T-helper 17 cell (primary cell): ENCODE measurements at regions not wholly inside any gene's neighbourhood (a gene's known extent, or its start where the extent isn't known, plus 50 kb on each side); places are given as distances from the start of the nearest gene placed in this dataset.

Experiments
- ATAC-seq: fragments of 150-1000 bp; cut with Tn5 transposase; 2 replicates; pipeline ENCODE4 v1.10.0; 2021; ENCODE audit warnings: mild to moderate bottlenecking, moderate library complexity
- DNase-seq, 3 donors: peaks; one replicate each; pipeline versions ENCODE4 v3.0.0 to v3.0.0-alpha.2; 2020 to 2021
- H3K9me3 ChIP-seq: one replicate; pipeline ENCODE4 v1.7.0; 2013; ENCODE audit warnings: low read length, mild to moderate bottlenecking; ENCODE audit not compliant: control insufficient read depth, poor library complexity, severe bottlenecking
- H3K27ac Mint-ChIP-seq: one replicate; pipeline ENCODE4 v1.8.0; 2022; ENCODE audit warnings: mild to moderate bottlenecking, moderate library complexity, mixed read lengths
- H3K27me3 Mint-ChIP-seq: one replicate; pipeline ENCODE4 v1.8.0; 2022; ENCODE audit warnings: mixed read lengths
- H3K36me3 Mint-ChIP-seq: one replicate; pipeline ENCODE4 v1.8.0; 2022; ENCODE audit warnings: low read depth, mixed read lengths
- H3K4me1 Mint-ChIP-seq: one replicate; pipeline ENCODE4 v1.8.0; 2022; ENCODE audit warnings: mild to moderate bottlenecking, mixed read lengths
- H3K4me3 Mint-ChIP-seq: one replicate; pipeline ENCODE4 v1.8.0; 2022; ENCODE audit warnings: mild to moderate bottlenecking, moderate library complexity, mixed read lengths

DNA sequence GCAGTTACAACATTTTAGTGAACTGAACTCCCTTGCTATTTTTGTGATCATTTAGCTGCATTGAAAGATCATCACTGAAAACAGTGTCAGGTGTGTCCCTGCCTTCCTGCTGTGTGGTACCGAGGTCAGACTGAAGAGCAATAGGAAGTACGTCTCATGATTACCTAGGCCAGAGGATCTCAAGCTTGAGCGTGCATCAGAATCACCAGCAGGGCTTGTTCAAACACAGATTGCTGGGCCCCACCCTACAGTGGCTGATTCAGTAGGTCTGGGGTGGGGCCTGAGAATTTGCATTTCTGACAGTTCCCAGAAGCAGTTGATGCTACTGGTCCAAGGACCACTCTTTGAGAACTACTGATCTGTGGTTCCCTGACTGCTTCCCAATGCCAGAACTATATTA is 159.6 kb downstream of the ACTL7B start:
- Mint-ChIP-seq H3K36me3 (no peaks in the 10 kb centered on the region), H3K27me3 (no peaks in the 10 kb centered on the region), H3K27ac (no peak overlapping the region), H3K4me1 (no peaks in the 10 kb centered on the region), H3K4me3 (no peak overlapping the region)
- ATAC-seq (no peak), DNase-seq (no peak)
- H3K9me3 ChIP-seq, result no peaks in the 10 kb centered on the region

- Mint-ChIP-seq H3K27me3 (no peaks in the 10 kb centered on the region), H3K4me1 (no peaks in the 10 kb centered on the region)
- no peak for DNase-seq
Measured at GRCh38 chr9:108694170-108694569, 161.6 kb downstream of the ACTL7B start.

DNA sequence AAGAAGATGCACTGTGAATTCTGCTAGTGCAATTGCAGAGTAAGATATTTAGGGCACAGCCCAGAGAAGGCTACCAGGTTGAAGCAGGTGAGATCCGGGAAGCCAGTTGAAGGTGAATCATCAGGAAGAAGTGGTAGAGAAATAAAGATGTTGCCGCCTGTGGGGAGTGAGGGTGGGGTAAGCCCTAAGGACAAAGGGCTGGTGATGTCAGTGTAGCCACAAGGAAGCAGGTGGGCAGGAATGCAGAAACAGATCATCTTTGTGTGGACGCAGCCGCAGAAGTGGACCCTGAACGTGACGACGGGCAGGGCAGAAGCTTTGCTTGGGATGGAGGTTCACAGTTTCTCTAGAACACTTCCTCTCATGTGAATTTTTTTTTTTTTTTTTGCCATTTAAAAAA is 164.2 kb downstream of the ACTL7B start:
- no peaks in the 10 kb centered on the region for H3K36me3 Mint-ChIP-seq
- H3K4me1 Mint-ChIP-seq, result no peaks in the 10 kb centered on the region

More at GRCh38 chr9:108694170-108694569, 161.6 kb downstream of the ACTL7B start:
- no peak overlapping the region for H3K27ac Mint-ChIP-seq
- no peak for ATAC-seq
- H3K4me3 Mint-ChIP-seq, result no peak overlapping the region
- no peaks in the 10 kb centered on the region for H3K36me3 Mint-ChIP-seq
- no peaks in the 10 kb centered on the region for H3K9me3 ChIP-seq

GRCh38 chr9:108688676-108689075 is 167.1 kb downstream of the ACTL7B start:
- no peaks in the 10 kb centered on the region for H3K27me3 Mint-ChIP-seq

More for the DNA sequence above, 164.2 kb downstream of the ACTL7B start:
- H3K9me3 ChIP-seq, result no peaks in the 10 kb centered on the region
- no peak overlapping the region for H3K4me3 Mint-ChIP-seq
- ATAC-seq (no peak), DNase-seq (no peak)
- no peak overlapping the region for H3K27ac Mint-ChIP-seq
- H3K27me3 Mint-ChIP-seq, result no peaks in the 10 kb centered on the region

DNA sequence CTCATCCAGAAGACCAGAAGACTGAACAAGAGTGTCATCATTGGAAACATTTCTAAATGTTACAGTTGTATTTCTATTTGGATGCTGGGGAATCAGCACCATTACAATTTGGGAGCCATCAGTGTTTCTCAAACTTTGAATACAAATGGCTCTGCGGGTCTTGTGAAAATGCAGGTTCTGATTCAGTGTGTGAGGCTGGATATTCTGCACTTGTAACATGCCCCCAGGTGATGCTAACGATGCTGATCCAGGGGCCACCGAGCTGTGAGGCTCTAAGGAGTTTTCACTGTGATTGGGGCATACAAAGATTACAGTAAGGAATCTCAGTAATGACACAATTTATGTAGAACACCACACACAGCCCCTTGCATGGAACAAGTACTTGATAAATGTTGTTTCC is 167.7 kb downstream of the ACTL7B start:
- H3K4me1 Mint-ChIP-seq, result no peaks in the 10 kb centered on the region
- H3K36me3 Mint-ChIP-seq, result no peaks in the 10 kb centered on the region
- DNase-seq (no peak), ATAC-seq (no peak)
- H3K27me3 Mint-ChIP-seq, result no peaks in the 10 kb centered on the region
- no peaks in the 10 kb centered on the region for H3K9me3 ChIP-seq
- no peak overlapping the region for H3K4me3 Mint-ChIP-seq
- no peak overlapping the region for H3K27ac Mint-ChIP-seq

More at GRCh38 chr9:108688676-108689075, 167.1 kb downstream of the ACTL7B start:
- DNase-seq (no peak), ATAC-seq (no peak)
- no peak overlapping the region for H3K27ac Mint-ChIP-seq
- H3K4me1 Mint-ChIP-seq, result no peaks in the 10 kb centered on the region
- H3K36me3 Mint-ChIP-seq, result no peaks in the 10 kb centered on the region
- no peak overlapping the region for H3K4me3 Mint-ChIP-seq
- no peaks in the 10 kb centered on the region for H3K9me3 ChIP-seq

DNA sequence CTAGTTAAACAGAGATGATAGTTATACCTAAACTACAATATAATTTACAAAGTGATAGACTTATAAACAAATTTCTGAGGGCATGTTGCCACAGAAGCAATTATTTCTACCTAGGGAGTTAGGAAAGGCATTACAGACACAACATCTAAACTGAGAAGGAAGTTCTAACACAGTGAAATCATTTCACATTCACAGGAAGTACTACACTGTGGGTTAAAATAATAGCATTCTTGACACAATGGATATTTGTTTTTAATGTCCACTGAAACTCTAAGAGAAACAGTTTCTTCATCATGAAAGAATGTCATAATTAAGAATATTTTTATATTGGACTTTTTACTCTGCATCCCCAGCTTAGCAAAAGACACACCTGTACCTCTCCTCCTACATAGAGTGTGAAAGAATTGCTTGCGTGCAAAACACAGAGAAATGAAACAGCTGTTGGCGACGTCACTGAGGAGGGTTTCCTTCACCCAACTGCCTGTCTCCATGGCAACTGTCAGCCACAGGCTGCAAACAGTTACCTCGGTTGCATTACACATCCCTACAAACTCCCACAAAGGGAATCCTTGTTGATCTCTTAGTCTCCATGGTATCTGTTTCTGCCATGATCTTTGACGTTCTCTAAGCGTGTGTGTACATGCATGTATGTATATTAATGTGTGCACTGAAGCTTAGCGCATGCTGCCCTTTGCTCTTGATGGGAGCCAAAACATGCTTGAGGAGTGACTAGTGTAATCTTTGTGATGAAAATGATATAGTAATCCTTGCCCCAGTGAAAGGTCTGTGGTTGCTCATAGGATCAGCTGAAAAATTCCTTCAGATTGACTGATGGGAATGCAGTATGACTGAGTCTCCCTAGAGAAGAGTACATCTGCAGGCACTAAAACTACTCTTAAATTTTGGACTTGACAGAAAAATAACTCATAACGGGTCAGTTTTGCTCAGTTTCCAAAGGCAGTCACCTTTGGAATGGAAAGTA is 168.5 kb downstream of the ACTL7B start:
- no peaks in the 10 kb centered on the region for H3K4me1 Mint-ChIP-seq
- H3K36me3 Mint-ChIP-seq, result no peaks in the 10 kb centered on the region
- no peak for DNase-seq
- no peak overlapping the region for H3K27ac Mint-ChIP-seq
- no peak overlapping the region for H3K4me3 Mint-ChIP-seq
- no peaks in the 10 kb centered on the region for H3K27me3 Mint-ChIP-seq
- H3K9me3 ChIP-seq, result no peaks in the 10 kb centered on the region
- ATAC-seq, result no peak

- Mint-ChIP-seq H3K27me3 (peaks cover 4% of the 10 kb centered on the region), H3K4me1 (no peaks in the 10 kb centered on the region), H3K4me3 (no peak overlapping the region), H3K36me3 (no peaks in the 10 kb centered on the region), H3K27ac (no peak overlapping the region)
- ATAC-seq, result no peak
- no peak for DNase-seq
- H3K9me3 ChIP-seq, result no peaks in the 10 kb centered on the region
Measured at GRCh38 chr9:108684288-108685025, 171.3 kb downstream of the ACTL7B start.

- H3K36me3 Mint-ChIP-seq, result no peaks in the 10 kb centered on the region
- no peaks in the 10 kb centered on the region for H3K9me3 ChIP-seq
- no peak overlapping the region for H3K4me3 Mint-ChIP-seq
- ATAC-seq (no peak), DNase-seq (no peak)
- peaks cover 4% of the 10 kb centered on the region for H3K27me3 Mint-ChIP-seq
- H3K4me1 Mint-ChIP-seq, result no peaks in the 10 kb centered on the region
- no peak overlapping the region for H3K27ac Mint-ChIP-seq
Measured at GRCh38 chr9:108683245-108683644, 172.5 kb downstream of the ACTL7B start.

GRCh38 chr9:108681851-108682590 is 173.8 kb downstream of the ACTL7B start:
- H3K27me3 Mint-ChIP-seq, result peaks cover 4% of the 10 kb centered on the region
- H3K4me1 Mint-ChIP-seq, result no peaks in the 10 kb centered on the region
- no peak for ATAC-seq
- no peak overlapping the region for H3K27ac Mint-ChIP-seq
- no peak overlapping the region for H3K4me3 Mint-ChIP-seq
- H3K9me3 ChIP-seq, result no peaks in the 10 kb centered on the region
- DNase-seq, result no peak
- H3K36me3 Mint-ChIP-seq, result no peaks in the 10 kb centered on the region

DNA sequence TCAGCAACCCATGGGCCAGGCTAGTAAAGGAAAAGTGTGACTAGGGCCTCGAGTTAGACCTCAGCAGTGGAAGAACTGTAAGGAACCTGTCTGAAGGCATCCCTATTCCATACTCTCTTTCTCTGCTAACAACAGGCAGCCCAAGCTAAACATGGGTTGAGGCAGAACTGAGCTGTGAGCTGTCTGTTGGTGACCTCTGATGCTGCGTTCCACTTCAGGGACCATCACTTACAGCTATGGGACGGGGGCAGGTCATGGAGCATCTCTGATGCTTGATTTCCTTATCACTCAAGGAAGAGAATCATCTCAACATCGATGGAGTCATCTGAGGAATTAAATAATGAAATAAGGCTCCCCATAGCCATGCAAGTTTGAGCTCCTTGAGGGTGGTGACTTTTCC is 174.8 kb downstream of the ACTL7B start:
- no peaks in the 10 kb centered on the region for H3K36me3 Mint-ChIP-seq
- DNase-seq (no peak), ATAC-seq (no peak)
- H3K27ac Mint-ChIP-seq, result no peak overlapping the region
- no peak overlapping the region for H3K4me3 Mint-ChIP-seq
- peaks cover 4% of the 10 kb centered on the region for H3K27me3 Mint-ChIP-seq
- no peaks in the 10 kb centered on the region for H3K4me1 Mint-ChIP-seq
- H3K9me3 ChIP-seq, result no peaks in the 10 kb centered on the region

DNA sequence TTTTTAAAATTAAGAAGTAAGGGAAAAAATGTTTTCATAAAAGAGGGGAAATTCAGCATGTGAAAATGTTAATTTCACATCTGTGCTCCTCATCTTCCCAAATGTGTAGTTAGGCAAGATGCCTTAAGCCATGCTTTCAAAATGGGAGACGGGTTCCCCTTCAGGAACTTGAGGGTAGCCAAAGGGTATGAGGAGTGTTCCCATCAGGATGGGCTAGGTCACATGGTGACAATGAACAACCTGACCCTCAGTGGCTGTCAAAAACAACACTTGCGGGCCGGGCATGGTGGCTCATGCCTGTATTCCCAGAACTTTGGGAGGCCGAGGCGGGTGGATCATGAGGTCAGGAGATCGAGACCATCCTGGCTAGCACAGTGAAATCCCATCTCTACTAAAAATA is 178.0 kb downstream of the ACTL7B start:
- DNase-seq, result no peak
- no peaks in the 10 kb centered on the region for H3K4me1 Mint-ChIP-seq
- H3K36me3 Mint-ChIP-seq, result no peaks in the 10 kb centered on the region
- no peak overlapping the region for H3K27ac Mint-ChIP-seq
- ATAC-seq, result no peak
- H3K4me3 Mint-ChIP-seq, result no peak overlapping the region
- no peaks in the 10 kb centered on the region for H3K9me3 ChIP-seq
- peaks cover 4% of the 10 kb centered on the region for H3K27me3 Mint-ChIP-seq

GRCh38 chr9:108676355-108676754 is 179.4 kb downstream of the ACTL7B start:
- Mint-ChIP-seq H3K36me3 (no peaks in the 10 kb centered on the region), H3K27ac (no peak overlapping the region), H3K4me3 (no peak overlapping the region), H3K4me1 (no peaks in the 10 kb centered on the region), H3K27me3 (no peaks in the 10 kb centered on the region)
- ATAC-seq, result no peak
- no peaks in the 10 kb centered on the region for H3K9me3 ChIP-seq
- no peak for DNase-seq

DNA sequence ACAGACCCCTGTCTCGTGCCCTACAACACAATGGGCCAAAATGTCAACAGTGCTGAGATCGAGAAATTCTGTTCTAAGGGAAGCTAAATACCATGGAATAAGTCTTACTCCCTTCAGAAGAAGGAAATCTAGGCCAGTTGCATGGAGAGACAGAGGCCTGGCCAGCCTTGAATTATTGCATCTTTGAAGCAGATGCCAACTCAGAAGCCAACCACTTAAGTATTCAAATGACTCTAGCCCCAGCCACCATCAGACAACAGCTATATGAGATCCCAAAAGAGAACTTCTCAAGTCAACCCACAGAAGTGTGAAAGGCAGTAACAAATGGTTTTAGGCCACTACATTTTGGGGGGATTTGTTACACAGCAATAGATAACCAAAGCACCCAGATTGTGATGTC is 180.1 kb downstream of the ACTL7B start:
- Mint-ChIP-seq H3K4me3 (no peak overlapping the region), H3K27me3 (no peaks in the 10 kb centered on the region), H3K27ac (no peak overlapping the region), H3K4me1 (no peaks in the 10 kb centered on the region), H3K36me3 (no peaks in the 10 kb centered on the region)
- no peaks in the 10 kb centered on the region for H3K9me3 ChIP-seq
- DNase-seq (no peak), ATAC-seq (no peak)
